Endodermal cell (in vitro differentiated cells): ENCODE measurements at regions not wholly inside any gene's neighbourhood (a gene's known extent, or its start where the extent isn't known, plus 50 kb on each side); places are given as distances from the start of the nearest gene placed in this dataset.
A peak's percentile ranks its signal among the peaks of the same experiment; 100 is the strongest.

Experiments used
- DNase-seq: peaks from one replicate; pipeline ENCODE4 v3.0.0-alpha.2; 2017
- H3K27ac ChIP-seq: 2 replicates; pipeline ENCODE4 v1.5.1; 2013; ENCODE audit warnings: mild to moderate bottlenecking, low read depth, low read length, moderate library complexity
- H3K27me3 ChIP-seq: 2 replicates; pipeline ENCODE4 v1.6.1; 2013; ENCODE audit warnings: mild to moderate bottlenecking, low read length, moderate library complexity; ENCODE audit not compliant: insufficient read depth, control insufficient read depth, poor library complexity, severe bottlenecking
- H3K36me3 ChIP-seq: 2 replicates; pipeline ENCODE4 v1.7.0; 2013; ENCODE audit warnings: mild to moderate bottlenecking, low read length, moderate library complexity; ENCODE audit not compliant: control insufficient read depth, insufficient read depth
- H3K4me1 ChIP-seq: one replicate; pipeline ENCODE4 v1.7.0; 2013; ENCODE audit warnings: low read length; ENCODE audit not compliant: control insufficient read depth, insufficient read depth
- H3K4me3 ChIP-seq: 2 replicates; pipeline ENCODE4 v1.5.1; 2013; ENCODE audit warnings: mild to moderate bottlenecking, low read length, moderate library complexity
- H3K9ac ChIP-seq: 2 replicates; pipeline ENCODE4 v1.6.1; 2013; ENCODE audit warnings: mild to moderate bottlenecking, low read length, moderate library complexity; ENCODE audit not compliant: poor library complexity, severe bottlenecking; ENCODE audit errors: extremely low read depth
- H3K9me3 ChIP-seq: 2 replicates; pipeline ENCODE4 v1.6.1; 2013; ENCODE audit warnings: mild to moderate bottlenecking, low read length, moderate library complexity; ENCODE audit not compliant: control insufficient read depth
- H3K27ac Mint-ChIP-seq: 2 replicates; pipeline ENCODE4 v1.8.0; 2020; ENCODE audit warnings: mixed read lengths
- H3K27me3 Mint-ChIP-seq: 2 replicates; pipeline ENCODE4 v1.8.0; 2021; ENCODE audit warnings: mild to moderate bottlenecking, mixed read lengths; ENCODE audit not compliant: insufficient read depth
- H3K36me3 Mint-ChIP-seq: 2 replicates; pipeline ENCODE4 v1.8.0; 2020; ENCODE audit warnings: low read depth, mixed read lengths
- H3K4me1 Mint-ChIP-seq: 2 replicates; pipeline ENCODE4 v1.8.0; 2020; ENCODE audit warnings: mixed read lengths
- H3K4me3 Mint-ChIP-seq: 2 replicates; pipeline ENCODE4 v1.8.0; 2020; ENCODE audit warnings: mild to moderate bottlenecking, moderate library complexity, mixed read lengths
- H3K9me3 Mint-ChIP-seq: 2 replicates; pipeline ENCODE4 v1.8.0; 2020; ENCODE audit warnings: mild to moderate bottlenecking, mixed read lengths
- WGBS, 2 experiments: methylation state at CpG; one replicate each; pipeline versions ENCODE4 v1.1.5 to v1.1.7; 2013; ENCODE audit warnings: missing lambda C conversion rate in 2 of 2, mixed read lengths in 1 of 2; ENCODE audit not compliant: insufficient coverage in 1 of 2, insufficient read length in 1 of 2; 5-methylcytosine and 5-hydroxymethylcytosine counted together
- TF ChIP-seq, protein P1 (sequence below): fragments of 200-600 bp; sonication (generic); conservative IDR thresholded peaks from 2 replicates; pipeline ENCODE4 v1.5.0; 2021; ENCODE audit warnings: antibody characterized with exemption, mild to moderate bottlenecking

- Histone ChIP-seq H3K4me1 (no peaks in the 10 kb centered on the region), H3K27ac (no peak overlapping the region), H3K36me3 (no peaks in the 10 kb centered on the region), H3K4me3 (no peak overlapping the region), H3K27me3 (no peaks in the 10 kb centered on the region), H3K9ac (no peak overlapping the region), H3K9me3 (no peaks in the 10 kb centered on the region)
- H3K36me3 Mint-ChIP-seq, result no peaks in the 10 kb centered on the region
- H3K4me3 Mint-ChIP-seq, result no peak overlapping the region
- no peak for DNase-seq
- no peak overlapping the region for H3K27ac Mint-ChIP-seq
- H3K9me3 Mint-ChIP-seq, result no peaks in the 10 kb centered on the region
- TF ChIP-seq, protein P1, sequence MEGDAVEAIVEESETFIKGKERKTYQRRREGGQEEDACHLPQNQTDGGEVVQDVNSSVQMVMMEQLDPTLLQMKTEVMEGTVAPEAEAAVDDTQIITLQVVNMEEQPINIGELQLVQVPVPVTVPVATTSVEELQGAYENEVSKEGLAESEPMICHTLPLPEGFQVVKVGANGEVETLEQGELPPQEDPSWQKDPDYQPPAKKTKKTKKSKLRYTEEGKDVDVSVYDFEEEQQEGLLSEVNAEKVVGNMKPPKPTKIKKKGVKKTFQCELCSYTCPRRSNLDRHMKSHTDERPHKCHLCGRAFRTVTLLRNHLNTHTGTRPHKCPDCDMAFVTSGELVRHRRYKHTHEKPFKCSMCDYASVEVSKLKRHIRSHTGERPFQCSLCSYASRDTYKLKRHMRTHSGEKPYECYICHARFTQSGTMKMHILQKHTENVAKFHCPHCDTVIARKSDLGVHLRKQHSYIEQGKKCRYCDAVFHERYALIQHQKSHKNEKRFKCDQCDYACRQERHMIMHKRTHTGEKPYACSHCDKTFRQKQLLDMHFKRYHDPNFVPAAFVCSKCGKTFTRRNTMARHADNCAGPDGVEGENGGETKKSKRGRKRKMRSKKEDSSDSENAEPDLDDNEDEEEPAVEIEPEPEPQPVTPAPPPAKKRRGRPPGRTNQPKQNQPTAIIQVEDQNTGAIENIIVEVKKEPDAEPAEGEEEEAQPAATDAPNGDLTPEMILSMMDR, result no peak
- H3K4me1 Mint-ChIP-seq, result no peaks in the 10 kb centered on the region
- 83 to 96% methylated on average over 2 to 3 of the region's 3 CpGs for WGBS, 2 experiments
- no peaks in the 10 kb centered on the region for H3K27me3 Mint-ChIP-seq
Observed at GRCh38 chr9:23120630-23121029, 674.0 kb downstream of the DMRTA1 start.

- H3K4me3 ChIP-seq, result no peak overlapping the region
- no peaks in the 10 kb centered on the region for H3K27me3 ChIP-seq
- Mint-ChIP-seq H3K27ac (no peak overlapping the region), H3K36me3 (no peaks in the 10 kb centered on the region), H3K4me3 (no peak overlapping the region), H3K27me3 (no peaks in the 10 kb centered on the region), H3K4me1 (no peaks in the 10 kb centered on the region), H3K9me3 (no peaks in the 10 kb centered on the region)
- H3K9me3 ChIP-seq, result no peaks in the 10 kb centered on the region
- no peak overlapping the region for H3K9ac ChIP-seq
- H3K4me1 ChIP-seq, result no peaks in the 10 kb centered on the region
- WGBS, 2 experiments, result 40 to 77% methylated on average over 2 to 5 of the region's 5 CpGs
- TF ChIP-seq, protein P1, result peak; percentile 94
- DNase-seq, result peak; percentile 74
- no peak overlapping the region for H3K27ac ChIP-seq
- H3K36me3 ChIP-seq, result no peaks in the 10 kb centered on the region
Observed at GRCh38 chr9:23123048-23123632, 676.5 kb downstream of the DMRTA1 start.

DNA sequence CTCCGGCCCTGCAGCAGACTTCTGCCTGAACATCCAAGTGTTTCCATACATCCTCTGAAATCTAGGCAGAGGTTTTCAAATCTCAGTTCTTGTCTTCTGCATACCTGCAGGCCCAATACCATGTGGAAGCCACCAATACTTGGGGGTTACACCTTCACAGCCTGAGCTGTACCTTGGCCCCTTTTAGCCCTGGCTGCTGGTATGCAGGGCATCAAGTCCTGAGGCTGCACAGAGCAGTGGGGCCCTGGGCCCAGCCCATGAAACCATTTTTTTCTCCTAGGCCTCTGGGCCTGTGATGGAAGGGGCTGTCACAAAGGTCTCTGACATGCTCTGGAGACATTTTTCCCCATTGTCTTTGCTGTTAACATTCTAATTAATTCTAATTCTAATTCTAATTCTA is 680.6 kb downstream of the ELAVL2 start:
- Mint-ChIP-seq H3K4me3 (no peak overlapping the region), H3K27ac (no peak overlapping the region), H3K36me3 (peaks cover 2% of the 10 kb centered on the region), H3K4me1 (no peaks in the 10 kb centered on the region), H3K9me3 (peaks cover 30% of the 10 kb centered on the region), H3K27me3 (no peaks in the 10 kb centered on the region)
- no peaks in the 10 kb centered on the region for H3K36me3 ChIP-seq
- peaks cover 27% of the 10 kb centered on the region for H3K9me3 ChIP-seq
- H3K9ac ChIP-seq, result no peak overlapping the region
- WGBS, 2 experiments, result 71 to 90% methylated on average over 1 of the region's 1 CpG
- TF ChIP-seq, protein P1, result no peak
- H3K27me3 ChIP-seq, result no peaks in the 10 kb centered on the region
- H3K27ac ChIP-seq, result no peak overlapping the region
- DNase-seq, result no peak
- H3K4me1 ChIP-seq, result no peaks in the 10 kb centered on the region
- no peak overlapping the region for H3K4me3 ChIP-seq
